ENCODE measurements at regions not wholly inside any gene's neighbourhood (a gene's known extent, or its start where the extent isn't known, plus 50 kb on each side); places are given as distances from the start of the nearest gene placed in this dataset.

GRCh38 chr4:151558496-151559113 lies 149.6 kb downstream of the FHIP1A start:
- no peak overlapping the region for H3K4me3 ChIP-seq (ENCODE audit: control insufficient read depth, low read depth, low read length)
- TF ChIP-seq CTCF (conservative IDR thresholded peaks at IDR 0.05; ENCODE audit: control insufficient read depth, insufficient read depth, low read depth, low read length) = no peak
- no peak for DNase-seq (ENCODE audit: low read depth)

- H3K4me3 ChIP-seq (ENCODE audit: control insufficient read depth, low read depth, low read length) = no peak overlapping the region
- DNase-seq (ENCODE audit: low read depth) = no peak
- TF ChIP-seq CTCF (conservative IDR thresholded peaks at IDR 0.05; ENCODE audit: control insufficient read depth, insufficient read depth, low read depth, low read length) = no peak
Measured at GRCh38 chr4:151559595-151559994, 150.6 kb downstream of the FHIP1A start.

- no peak overlapping the region for H3K4me3 ChIP-seq (ENCODE audit: control insufficient read depth, low read depth, low read length)
- TF ChIP-seq CTCF (conservative IDR thresholded peaks at IDR 0.05; ENCODE audit: control insufficient read depth, insufficient read depth, low read depth, low read length) = no peak
- no peak for DNase-seq (ENCODE audit: low read depth)
Measured at GRCh38 chr4:151561551-151562256, 152.7 kb downstream of the FHIP1A start.

GRCh38 chr4:151563194-151563593 lies 154.2 kb downstream of the FHIP1A start:
- TF ChIP-seq CTCF (conservative IDR thresholded peaks at IDR 0.05; ENCODE audit: control insufficient read depth, insufficient read depth, low read depth, low read length) = no peak
- H3K4me3 ChIP-seq (ENCODE audit: control insufficient read depth, low read depth, low read length) = no peak overlapping the region
- DNase-seq (ENCODE audit: low read depth) = peak; percentile 22

GRCh38 chr4:151564321-151564720 lies 155.3 kb downstream of the FHIP1A start:
- no peak overlapping the region for H3K4me3 ChIP-seq (ENCODE audit: control insufficient read depth, low read depth, low read length)
- TF ChIP-seq CTCF (conservative IDR thresholded peaks at IDR 0.05; ENCODE audit: control insufficient read depth, insufficient read depth, low read depth, low read length) = no peak
- DNase-seq (ENCODE audit: low read depth) = no peak

- no peak for TF ChIP-seq CTCF (conservative IDR thresholded peaks at IDR 0.05; ENCODE audit: control insufficient read depth, insufficient read depth, low read depth, low read length)
- no peak for DNase-seq (ENCODE audit: low read depth)
- no peak overlapping the region for H3K4me3 ChIP-seq (ENCODE audit: control insufficient read depth, low read depth, low read length)
Measured at GRCh38 chr4:151565583-151565982, 156.6 kb downstream of the FHIP1A start.
